Muscle of back (tissue), 3 donors: ENCODE measurements at regions not wholly inside any gene's neighbourhood (a gene's known extent, or its start where the extent isn't known, plus 50 kb on each side); places are given as distances from the start of the nearest gene placed in this dataset.
A peak's percentile ranks its signal among the peaks of the same experiment; 100 is the strongest.
"Not testable (repeated sequence)": the region's sequence is repeated elsewhere in the genome, so short reads cannot be mapped to it uniquely, and the experiment has no call there.

Experiments used
- DNase-seq, 3 donors: peaks; one replicate each; pipeline versions ENCODE4 v3.0.0 to v3.0.0-alpha.2; 2013

DNA sequence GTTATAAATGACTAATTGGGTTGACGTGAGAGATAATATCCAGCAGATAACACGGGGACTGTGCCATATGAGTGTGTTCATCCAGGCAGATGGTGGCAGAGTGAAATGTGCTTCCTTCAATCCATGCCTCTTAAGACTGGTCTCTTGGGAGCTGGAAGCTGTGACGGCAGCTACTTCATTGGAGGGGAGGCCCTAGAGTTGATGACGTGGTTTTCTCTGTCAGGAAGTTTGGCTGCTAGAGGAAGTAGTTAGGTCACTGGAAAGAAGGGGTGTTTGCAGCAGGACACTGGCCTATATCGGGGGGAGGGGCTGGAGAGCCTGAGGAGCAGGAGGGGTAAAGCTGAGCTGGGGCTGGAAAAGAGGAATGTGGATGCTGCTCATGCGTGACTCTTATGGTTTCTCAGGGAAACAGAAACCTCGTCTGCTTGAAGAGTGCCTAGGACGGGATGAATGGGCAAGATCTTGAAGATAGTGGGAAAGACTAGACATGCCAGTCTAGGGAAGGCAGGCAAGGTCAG lies 3051.6 kb downstream of the RPIA start:
- DNase-seq, result not testable (repeated sequence)

DNA sequence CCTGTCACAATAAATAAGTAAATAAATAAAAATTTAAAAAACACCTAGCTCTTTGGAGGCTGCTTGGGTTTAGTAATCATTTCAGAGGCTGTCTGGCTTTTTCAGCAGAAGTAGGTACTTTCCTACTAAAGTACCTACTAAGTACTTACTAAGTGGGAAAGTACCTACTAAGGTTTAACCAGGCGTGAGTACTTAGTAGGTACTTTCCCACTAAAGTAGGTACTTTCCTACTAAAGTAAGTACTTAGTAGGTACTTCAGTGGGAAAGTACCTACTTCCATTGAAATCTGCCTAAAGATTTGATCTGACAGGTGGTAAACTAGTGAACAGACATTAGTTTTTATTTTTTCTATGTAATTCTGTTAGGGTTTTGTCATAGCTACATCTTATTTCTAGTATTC lies 3052.4 kb downstream of the RPIA start:
- not testable (repeated sequence) for DNase-seq

DNA sequence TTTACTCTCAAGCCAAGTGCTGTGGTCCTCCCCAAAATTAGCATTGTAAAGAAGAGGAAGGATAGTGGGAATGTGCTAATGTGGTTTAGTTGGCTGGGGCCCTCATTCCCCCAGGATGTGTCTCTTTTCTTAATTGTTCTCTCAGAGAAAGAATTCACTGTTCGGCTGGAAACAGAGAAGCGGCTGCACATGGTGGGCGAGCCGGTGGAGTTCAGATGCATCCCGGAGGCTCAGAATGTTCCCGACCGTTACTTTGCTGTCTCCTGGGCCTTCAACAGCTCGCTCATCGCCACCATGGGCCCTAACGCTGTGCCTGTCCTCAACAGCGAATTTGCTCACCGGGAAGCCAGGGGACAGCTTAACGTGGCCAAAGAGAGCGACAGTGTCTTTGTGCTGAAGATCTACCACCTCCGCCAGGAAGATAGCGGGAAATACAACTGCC lies 3053.2 kb downstream of the RPIA start:
- not testable (repeated sequence) for DNase-seq

DNA sequence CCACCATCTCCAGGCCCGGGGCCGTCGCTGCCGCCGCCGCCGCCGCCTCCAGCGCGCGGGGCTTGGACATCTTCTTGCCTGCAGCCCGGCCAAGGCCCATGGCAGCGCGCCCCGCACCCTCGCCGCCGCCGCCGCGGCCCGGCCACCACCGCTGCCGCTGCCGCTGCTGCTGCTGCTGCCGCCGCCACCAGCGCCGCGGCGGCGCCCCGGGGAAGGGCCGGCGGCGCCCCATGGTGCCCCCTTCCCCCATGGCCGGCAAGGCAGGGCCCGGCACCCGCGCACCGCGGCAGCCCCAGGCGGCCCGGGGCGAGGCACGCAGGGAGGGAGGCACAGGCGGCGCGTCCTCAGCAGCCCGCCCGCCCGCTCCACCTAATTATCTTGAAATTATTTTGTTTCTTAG lies 3057.4 kb downstream of the RPIA start:
- DNase-seq, result no peak

DNA sequence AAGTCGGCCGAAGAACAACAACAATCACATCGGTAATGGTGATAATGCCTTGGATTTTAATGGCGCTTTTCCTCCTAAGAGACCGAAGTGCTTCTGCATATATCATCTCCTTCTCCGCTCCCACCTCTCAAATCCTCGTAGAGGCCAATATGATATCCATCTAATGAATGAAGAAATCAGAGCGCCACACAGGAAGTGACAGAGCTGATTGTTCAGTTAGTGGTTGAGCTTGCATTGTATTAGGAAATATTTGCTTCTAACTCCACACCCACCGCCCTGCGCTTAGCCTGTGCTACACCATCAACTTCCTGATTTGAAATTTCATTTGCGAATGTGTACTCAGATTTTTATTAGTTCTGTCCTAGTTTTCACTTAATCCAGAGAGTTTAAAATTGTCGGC lies 3058.2 kb downstream of the RPIA start:
- not testable (repeated sequence) for DNase-seq

DNA sequence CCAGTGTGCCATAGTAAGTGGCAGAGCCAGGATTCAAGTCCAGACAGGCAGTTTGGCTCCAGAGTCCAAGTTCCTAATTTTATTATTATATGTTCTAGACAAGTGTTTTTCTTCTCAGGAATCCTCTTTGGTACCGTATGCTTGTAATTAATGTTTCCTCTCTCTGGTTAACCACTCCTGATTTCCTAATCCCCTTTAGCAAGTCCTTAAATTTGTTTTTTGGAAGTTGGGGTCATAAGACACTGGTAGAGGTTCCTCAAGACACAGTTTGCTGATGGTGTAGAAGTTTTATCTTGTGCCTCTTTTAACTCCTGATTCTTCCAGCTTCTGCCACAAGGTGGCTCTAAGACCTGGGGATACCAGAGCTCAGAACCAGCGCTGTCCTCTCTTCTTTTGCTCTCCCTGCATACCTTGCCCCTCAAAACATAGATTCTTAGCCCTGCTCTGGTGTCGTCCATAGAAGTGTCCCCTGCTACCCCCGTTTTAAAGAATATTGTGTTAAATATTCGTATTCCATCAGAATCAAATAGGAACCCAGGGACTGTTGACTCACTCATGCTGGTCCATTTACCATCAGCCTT lies 3068.0 kb downstream of the RPIA start:
- not testable (repeated sequence) for DNase-seq

DNA sequence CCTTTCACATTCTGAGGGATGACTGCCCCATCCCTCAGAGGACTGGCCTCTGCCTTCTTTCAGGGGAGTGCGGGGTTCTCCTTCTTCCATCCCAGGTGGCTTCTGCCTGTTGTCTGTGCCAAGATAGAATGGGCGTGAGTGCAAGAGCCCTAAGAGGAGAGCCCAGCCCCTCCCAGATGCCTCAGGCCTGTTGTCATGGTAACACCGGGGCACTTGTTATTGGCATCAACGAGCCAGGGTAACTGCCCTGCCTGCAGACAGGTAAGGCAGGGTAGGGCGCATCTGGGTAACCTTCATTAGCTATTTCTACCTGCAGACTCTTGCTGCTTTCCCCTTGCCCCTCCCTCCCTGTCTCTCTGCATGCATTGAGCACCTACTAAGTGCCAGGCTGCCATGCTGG lies 3069.2 kb downstream of the RPIA start:
- not testable (repeated sequence) for DNase-seq

DNA sequence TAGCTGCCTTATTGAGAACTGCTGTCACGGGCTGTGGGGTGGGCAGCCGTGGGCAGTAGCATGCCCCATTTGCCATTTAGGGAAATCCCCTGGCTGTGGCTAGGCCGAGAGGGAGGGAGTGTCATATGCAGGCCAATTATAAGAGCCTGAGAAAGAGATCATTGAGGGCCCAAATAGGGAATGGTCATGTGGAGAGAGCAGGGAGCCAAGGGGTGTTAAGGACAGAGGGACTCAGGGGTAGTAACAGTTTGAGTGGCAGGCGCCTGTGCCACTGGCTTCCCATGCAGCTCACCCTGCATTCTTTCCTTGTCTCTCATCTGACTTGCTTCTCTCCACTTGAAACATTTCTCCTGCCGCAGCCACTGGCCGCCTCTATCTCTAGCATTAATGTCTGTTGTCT lies 3070.8 kb downstream of the RPIA start:
- DNase-seq, result not testable (repeated sequence)

DNA sequence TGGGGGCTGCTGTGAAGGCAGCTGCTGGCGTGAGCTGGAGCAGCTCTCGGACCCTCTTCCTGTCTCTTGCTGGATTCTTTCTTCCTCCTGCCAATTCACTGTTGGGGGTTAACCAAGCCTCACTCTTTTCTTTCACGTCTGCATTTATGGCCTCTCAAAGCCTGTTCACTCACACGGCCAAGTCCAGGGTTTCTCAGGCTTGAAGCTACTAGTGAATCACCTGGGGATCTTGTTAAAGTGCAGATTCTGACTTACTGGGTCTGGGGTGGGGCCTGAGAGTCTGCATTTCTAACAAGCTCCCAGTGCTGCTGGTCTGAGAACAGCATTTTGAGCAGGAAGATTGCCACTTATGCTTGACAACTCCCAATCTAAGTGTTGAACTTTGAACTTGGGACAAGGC lies 3072.2 kb downstream of the RPIA start:
- DNase-seq, result peak in 1 of 3 donors; percentile 35

DNA sequence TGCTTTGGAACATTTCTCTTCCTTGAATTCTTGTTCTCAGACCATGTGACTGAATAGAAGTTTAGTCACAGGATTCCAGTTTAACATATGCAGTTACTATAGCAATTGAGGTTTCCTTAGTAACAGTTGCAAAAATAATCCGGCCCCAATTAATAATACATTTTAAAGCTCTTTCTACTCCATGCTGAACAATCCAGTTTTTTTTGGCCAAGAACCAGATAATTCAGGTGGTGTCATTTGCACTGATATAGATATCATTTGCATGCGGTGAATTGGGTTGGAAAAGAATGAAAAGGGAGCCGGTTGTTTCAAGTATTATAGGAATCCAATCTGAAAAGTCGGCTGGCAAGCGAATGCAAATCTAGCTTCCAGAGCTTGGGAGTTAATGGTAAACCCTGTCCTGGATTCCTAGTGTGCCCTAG lies 3073.1 kb downstream of the RPIA start:
- DNase-seq, result peak; percentile 33 to 49 (median 39)

DNA sequence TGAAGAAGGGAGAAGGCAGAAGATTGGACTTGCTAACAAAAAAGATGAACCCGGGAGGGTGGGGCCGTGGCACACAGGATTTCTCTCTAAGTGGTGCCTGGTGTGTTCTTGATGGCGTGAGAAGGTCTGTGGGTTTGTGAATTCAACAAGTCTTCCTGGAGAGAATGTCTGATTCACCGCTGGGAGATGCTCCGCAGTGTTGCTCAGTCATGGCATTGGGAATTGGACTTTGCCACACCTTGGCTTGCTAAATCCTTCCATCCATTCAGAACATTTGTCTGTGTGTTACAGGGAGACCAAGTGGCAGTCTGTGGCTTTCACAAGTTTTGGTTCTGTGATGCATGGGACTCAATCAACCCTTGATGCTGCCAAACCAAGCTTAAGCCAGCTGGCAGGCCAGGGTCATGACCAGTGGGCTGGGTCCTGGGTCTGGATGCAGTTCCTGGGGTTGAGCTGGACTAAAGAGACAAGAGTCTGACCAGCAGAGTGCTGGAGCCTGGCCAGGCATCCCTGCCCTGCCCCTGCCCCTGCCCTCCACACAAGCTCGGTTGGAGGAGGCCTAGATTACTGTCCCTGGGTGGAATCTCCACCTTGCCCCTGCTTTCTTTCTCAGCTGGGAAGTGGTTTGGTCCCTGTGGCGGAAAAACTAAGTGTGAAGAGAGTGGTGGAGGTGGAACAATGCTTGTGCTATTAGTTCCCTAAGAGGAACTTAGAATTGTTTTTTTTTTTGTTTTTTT lies 3073.7 kb downstream of the RPIA start:
- not testable (repeated sequence) for DNase-seq

DNA sequence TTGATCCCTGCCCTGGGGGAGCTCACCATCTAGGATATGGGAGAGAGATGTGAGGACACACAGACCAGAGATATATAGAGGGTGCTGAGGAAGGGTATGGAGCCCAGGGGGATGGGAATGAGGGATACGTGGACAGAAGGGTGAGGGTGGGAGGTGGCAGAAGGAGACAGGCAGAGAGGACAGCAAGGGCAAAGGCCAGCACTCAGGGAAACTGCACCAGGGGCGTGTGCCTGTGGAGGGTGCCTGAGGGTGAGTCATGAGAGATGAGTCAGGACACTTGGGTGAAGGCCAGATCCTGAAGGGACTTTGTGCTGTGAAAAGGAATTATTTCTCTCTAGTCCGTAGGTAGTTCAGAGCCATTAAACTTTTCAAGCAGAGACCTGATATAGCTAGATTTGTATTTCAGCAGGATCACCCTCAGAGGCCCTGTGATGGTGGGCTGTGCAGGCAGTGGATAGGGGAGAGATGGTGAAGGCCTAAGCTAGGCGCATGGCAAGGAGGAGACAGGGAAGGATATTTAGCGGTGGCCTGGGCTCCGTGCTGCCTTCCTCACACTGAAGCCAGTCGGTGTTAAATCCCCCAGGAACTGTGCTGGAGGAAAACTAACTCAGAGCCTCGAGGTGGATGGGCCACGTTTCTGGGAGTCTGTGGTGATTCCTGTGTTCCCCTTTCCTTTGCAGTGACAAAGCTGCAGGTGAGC lies 3075.0 kb downstream of the RPIA start:
- DNase-seq, result peak in 1 of 3 donors; percentile 18

DNA sequence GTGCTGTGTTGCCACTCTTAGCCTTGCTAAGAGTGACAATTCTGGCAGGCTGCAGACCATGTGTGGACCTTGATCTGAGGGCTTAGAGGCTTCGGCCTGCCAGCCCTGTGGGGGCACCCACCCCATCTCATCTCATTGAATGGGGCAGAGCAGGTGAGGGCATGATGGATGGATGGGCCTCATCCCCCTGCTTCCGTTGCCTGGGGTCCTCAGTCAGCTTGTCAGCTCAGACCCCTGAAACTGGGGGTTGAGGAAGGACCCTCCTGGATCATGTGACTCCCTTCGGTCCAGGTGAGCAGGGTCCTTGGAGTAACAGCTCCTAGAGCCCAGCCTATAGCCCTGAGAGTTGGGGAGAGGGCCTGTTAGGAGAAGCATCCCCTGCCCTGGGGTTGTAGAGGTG lies 3076.8 kb downstream of the RPIA start:
- DNase-seq, result not testable (repeated sequence)

DNA sequence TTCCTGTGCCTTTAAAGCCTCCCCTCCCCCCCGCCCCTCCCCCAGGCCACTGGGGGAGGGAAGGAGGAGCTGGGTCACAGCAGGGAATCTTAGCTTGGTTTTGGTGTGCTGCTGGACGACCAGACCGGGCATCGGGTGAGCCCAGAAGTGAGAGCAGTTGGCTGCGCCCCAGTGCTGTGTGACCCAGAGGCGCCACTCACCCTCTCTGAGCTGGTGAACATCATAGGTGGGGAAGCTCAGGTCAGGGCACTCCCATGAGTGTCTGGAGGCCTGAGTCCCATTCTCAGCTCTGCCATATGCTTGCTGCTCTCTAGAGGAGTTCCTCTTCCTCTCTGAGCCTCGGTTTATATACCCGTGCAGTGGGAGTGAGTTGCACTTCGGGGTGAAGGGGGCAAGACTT lies 3077.5 kb downstream of the RPIA start:
- DNase-seq, result not testable (repeated sequence)

DNA sequence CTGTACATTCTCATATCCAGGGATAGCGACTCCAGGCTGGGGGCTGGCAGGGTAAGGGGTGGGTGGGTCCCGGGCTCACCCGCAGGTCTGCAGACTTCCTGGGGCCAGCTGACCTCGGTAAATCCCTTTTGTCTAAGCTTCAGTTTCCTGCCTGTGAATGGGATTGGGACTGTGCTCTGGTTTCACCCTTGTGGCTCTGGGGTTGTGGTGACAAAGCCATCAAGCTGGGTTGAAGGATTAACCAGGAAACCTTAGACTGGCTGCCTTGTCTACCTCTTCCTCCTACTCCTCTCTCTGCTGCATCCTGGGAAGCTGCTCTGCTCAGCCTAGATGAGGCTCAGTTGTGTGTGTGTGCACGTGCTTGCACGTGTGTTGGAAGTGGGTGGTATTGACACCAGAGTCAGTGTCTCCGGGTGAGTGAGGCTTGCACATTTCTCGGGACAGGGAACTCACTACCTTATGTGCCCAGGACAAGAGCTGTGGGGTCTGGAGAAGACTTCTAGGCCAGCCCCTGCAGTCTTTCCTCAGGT lies 3078.6 kb downstream of the RPIA start:
- DNase-seq, result not testable (repeated sequence)

DNA sequence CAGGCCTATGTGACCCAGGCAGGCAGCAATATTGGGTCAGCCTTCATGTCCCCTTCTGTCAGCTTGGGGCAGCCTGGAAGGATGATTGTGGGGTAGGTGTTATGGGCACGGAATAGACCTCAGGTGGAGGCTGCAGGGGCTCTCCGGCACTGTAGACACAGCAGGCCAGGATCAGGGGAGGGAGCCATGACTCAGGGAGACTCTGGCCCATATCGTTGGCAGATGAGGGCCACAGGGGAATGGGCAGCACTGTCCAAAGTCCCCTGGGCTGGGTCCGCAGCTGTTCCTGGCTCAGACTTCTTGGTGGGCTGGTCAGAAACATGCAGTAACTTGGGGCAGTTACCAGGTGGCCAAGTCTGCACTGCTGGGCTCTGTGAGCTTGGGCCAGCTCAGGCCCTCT lies 3080.1 kb downstream of the RPIA start:
- not testable (repeated sequence) for DNase-seq

DNA sequence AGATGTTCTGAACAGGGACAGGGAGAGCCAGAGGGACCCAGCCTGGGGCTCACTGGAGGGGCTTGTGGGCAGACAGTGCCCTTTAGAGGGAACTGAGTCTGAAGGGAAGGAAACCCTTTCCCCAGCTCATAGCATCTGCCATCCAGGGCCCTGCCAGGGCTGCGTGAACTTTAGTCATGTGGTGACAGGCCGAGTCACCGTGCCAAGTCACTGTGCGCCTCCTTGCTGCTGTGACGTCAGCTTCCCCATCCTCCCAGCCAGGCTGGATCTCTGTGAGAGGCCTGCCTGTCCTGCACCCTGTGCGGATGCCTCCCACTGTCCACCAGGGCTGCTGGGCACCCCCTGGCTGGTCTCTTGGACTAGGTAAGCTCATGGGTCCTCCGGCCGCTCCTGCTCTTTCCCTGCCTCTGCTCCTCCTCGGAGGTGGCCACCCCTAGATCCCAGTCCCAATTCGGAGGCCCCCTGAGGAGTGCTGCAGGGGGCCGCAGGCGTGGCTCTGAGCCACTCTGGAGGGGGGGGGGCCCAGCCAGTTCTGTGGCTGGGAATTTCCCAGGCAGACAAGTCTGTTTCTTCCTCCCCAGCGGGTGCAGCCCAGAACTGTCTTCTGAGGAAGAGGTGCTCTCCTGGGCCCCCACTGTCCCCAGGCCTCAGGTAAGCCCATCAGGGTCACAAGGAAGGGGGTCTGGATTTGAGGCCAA lies 3080.9 kb downstream of the RPIA start:
- DNase-seq, result not testable (repeated sequence)

DNA sequence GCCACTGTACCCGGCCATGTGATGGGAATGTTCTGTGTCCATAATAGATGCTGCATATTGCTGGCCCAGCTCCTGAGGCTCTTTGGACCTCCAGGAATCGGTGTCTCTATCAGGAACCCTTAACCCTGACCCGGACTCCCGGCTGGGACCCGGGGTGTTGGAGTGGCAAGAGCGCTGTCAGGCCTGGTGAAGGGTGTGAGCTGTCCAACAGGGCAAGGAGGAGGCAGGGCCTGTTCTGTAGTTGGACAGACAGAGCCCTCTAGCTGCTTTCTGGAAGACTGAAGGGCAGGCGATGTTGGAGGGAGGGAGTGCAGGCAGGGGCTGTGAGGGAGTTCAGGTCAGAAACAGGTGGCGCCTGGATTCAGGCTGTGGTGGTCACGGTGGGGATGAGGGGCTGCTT lies 3082.3 kb downstream of the RPIA start:
- not testable (repeated sequence) for DNase-seq

DNA sequence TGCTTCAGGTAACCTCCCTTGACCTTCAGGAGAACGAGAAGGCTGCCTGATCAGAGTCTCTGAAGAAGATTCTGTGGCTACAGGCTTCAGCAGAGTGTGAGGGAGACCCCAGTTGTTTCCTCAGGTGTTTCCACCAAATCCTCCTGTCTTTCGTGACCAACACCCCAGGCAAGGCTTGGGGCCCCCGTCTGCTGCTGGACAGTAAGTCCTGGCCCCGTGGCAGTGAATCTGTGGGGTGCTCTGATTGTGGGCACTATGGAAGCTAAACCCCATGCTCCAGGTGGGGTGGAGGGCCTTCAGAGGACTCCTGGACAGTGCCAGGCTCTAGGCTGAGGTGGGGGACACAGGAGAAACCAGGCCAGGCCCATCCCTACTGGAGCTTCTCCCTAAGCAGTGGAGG lies 3083.7 kb downstream of the RPIA start:
- DNase-seq, result not testable (repeated sequence)

DNA sequence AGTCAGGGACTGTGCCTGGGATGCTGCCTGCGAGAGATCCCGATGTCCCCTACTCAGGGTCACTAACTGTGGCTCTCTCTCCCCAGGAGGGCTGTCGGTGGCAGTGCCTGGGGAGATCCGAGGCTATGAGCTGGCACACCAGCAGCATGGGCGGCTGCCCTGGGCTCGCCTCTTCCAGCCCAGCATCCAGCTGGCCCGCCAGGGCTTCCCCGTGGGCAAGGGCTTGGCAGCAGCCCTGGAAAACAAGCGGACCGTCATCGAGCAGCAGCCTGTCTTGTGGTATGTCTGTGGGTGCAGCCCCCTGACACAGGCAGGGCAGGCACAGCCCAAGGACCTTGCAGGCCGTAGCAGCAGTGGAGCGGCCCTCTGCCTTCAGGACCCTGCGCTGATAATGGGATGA lies 3088.9 kb downstream of the RPIA start:
- DNase-seq, result not testable (repeated sequence)

DNA sequence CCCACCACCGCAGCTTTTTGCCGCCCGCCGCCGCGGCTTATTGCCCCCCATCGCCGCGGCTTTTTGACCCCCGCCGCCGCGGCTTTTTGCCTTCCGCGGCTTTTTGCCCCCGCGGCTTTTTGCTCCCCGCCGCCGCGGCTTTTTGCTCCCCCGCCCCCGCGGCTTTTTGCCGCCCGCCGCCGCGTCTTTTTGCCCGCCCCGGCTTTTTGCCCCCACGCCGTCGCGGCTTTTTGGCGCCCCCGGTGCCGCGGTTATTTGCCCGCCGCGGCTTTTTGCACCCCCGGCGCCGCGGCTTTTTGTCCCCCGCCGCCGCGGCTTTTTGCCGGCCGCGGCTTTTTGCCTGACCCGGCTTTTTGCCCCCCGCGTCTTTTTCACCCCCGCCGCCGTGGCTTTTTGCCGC lies 3061.8 kb upstream of the TEKT4 start:
- not testable (repeated sequence) for DNase-seq
